Peyer's patch (tissue), 4 donors: ENCODE measurements at regions not wholly inside any gene's neighbourhood (a gene's known extent, or its start where the extent isn't known, plus 50 kb on each side); places are given as distances from the start of the nearest gene placed in this dataset.

Experiments
- POLR2A ChIP-seq, 2 donors: fragments of 450-650 bp; IDR thresholded peaks; one replicate each; pipeline ENCODE4 v1.5.1; 2017; ENCODE audit warnings: antibody characterized with exemption in 2 of 2, mild to moderate bottlenecking in 2 of 2, moderate library complexity in 2 of 2
- TF ChIP-seq, protein P1 (sequence below), 6 experiments: fragments of 450-650 bp in 4 of 6; fragments of 200-600 bp in 2 of 6; sonication (generic) in 1 of 6; IDR thresholded peaks; one replicate each; pipeline ENCODE4 v1.5.1; 2017 to 2019; ENCODE audit warnings: antibody characterized with exemption in 6 of 6, mild to moderate bottlenecking in 3 of 6, moderate library complexity in 1 of 6

DNA sequence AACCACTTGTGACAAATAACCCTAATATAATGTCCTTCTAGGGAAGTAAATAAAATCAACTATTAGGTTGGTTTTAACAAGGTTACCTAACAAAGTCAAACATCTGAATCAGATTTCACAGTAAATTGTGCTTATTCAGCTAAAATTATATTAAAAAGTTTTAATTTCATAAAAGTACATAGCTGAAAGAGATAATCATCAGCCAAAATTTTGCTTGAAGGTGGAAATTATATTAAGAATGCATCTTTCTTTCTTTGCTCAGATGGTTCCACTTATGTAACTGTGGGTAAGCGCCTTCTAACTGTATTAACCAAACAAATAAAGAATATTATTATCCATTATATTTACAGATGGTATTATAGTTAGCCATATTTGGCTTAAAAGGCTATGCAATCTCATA is 2840.3 kb upstream of the PCDH20 start:
- TF ChIP-seq, protein P1, sequence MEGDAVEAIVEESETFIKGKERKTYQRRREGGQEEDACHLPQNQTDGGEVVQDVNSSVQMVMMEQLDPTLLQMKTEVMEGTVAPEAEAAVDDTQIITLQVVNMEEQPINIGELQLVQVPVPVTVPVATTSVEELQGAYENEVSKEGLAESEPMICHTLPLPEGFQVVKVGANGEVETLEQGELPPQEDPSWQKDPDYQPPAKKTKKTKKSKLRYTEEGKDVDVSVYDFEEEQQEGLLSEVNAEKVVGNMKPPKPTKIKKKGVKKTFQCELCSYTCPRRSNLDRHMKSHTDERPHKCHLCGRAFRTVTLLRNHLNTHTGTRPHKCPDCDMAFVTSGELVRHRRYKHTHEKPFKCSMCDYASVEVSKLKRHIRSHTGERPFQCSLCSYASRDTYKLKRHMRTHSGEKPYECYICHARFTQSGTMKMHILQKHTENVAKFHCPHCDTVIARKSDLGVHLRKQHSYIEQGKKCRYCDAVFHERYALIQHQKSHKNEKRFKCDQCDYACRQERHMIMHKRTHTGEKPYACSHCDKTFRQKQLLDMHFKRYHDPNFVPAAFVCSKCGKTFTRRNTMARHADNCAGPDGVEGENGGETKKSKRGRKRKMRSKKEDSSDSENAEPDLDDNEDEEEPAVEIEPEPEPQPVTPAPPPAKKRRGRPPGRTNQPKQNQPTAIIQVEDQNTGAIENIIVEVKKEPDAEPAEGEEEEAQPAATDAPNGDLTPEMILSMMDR (IDR thresholded peaks at IDR 0.05): no peak
- no peak for TF ChIP-seq POLR2A (IDR thresholded peaks at IDR 0.05)
